Posterior cingulate gyrus (tissue), 11 donors: ENCODE measurements at regions not wholly inside any gene's neighbourhood (a gene's known extent, or its start where the extent isn't known, plus 50 kb on each side); places are given as distances from the start of the nearest gene placed in this dataset.
"Not testable (repeated sequence)": the region's sequence is repeated elsewhere in the genome, so short reads cannot be mapped to it uniquely, and the experiment has no call there.

ENCODE experiments used
- DNase-seq, 10 donors: peaks; one replicate each; pipeline versions ENCODE4 v3.0.0 to v3.0.0-alpha.2; 2020 to 2021; ENCODE audit warnings: mixed read lengths in 3 of 10
- intact Hi-C: fragments of 100-400 bp; cut with DNase I; formaldehyde crosslinking; loops from one replicate; pipeline ENCODE4 v1.15.1; 2023

GRCh38 chr17:27365329-27365945 lies 71.5 kb downstream of the WSB1 start:
- intact Hi-C loops, result not testable (repeated sequence)
- peak in 1 of 10 donors; percentile 12 for DNase-seq

GRCh38 chr17:27366437-27366836 lies 72.5 kb downstream of the WSB1 start:
- no peak for DNase-seq
- intact Hi-C loops, result no loop called here

- DNase-seq, result peak in 1 of 10 donors; percentile 80
- intact Hi-C loops, result no loop called here
These were observed 73.4 kb downstream of the WSB1 start for GRCh38 chr17:27367121-27367981.

GRCh38 chr17:27368151-27368795 lies 74.4 kb downstream of the WSB1 start:
- DNase-seq, result no peak
- intact Hi-C loops, result no loop called here

- intact Hi-C loops, result no loop called here
- peak in 1 of 10 donors; percentile 68 for DNase-seq
These were observed 75.1 kb downstream of the WSB1 start for GRCh38 chr17:27368980-27369379.

GRCh38 chr17:27370776-27371175 lies 76.9 kb downstream of the WSB1 start:
- DNase-seq, result no peak
- intact Hi-C loops, result no loop called here

- DNase-seq, intact Hi-C loops: not testable (repeated sequence)
These were observed 79.8 kb downstream of the WSB1 start for GRCh38 chr17:27373695-27374094.

GRCh38 chr17:27376637-27377547 lies 79.4 kb upstream of the KSR1 start:
- no peak for DNase-seq
- intact Hi-C loops, result no loop called here

GRCh38 chr17:27378482-27379175 lies 77.6 kb upstream of the KSR1 start:
- no peak for DNase-seq
- intact Hi-C loops, result no loop called here

- DNase-seq, result peak; percentile 34 to 92 (median 51)
- intact Hi-C loops, result no loop called here
These were observed 76.2 kb upstream of the KSR1 start for GRCh38 chr17:27379888-27380533.

GRCh38 chr17:27380551-27380950 lies 75.7 kb upstream of the KSR1 start:
- DNase-seq, result no peak
- intact Hi-C loops, result no loop called here

- DNase-seq, result peak in 9 of 10 donors; percentile 24 to 94 (median 54)
- intact Hi-C loops, result no loop called here
These were observed 75.2 kb upstream of the KSR1 start for GRCh38 chr17:27381007-27381501.

GRCh38 chr17:27382025-27382424 lies 74.2 kb upstream of the KSR1 start:
- no peak for DNase-seq
- intact Hi-C loops, result no loop called here

GRCh38 chr17:27384261-27384701 lies 72.0 kb upstream of the KSR1 start:
- intact Hi-C loops, result no loop called here
- peak; percentile 32 to 95 (median 64) for DNase-seq

GRCh38 chr17:27384726-27385125 lies 71.5 kb upstream of the KSR1 start:
- no peak for DNase-seq
- intact Hi-C loops, result no loop called here

- no peak for DNase-seq
- intact Hi-C loops, result no loop called here
These were observed 70.6 kb upstream of the KSR1 start for GRCh38 chr17:27385626-27386025.

- DNase-seq, result no peak
- intact Hi-C loops, result no loop called here
These were observed 69.8 kb upstream of the KSR1 start for GRCh38 chr17:27386206-27387075.

GRCh38 chr17:27389542-27390140 lies 66.6 kb upstream of the KSR1 start:
- intact Hi-C loops, result no loop called here

More at GRCh38 chr17:27389542-27390140, 66.6 kb upstream of the KSR1 start:
- DNase-seq, result peak in 1 of 10 donors; percentile 66
